H9 (cell line): ENCODE measurements at regions not wholly inside any gene's neighbourhood (a gene's known extent, or its start where the extent isn't known, plus 50 kb on each side); places are given as distances from the start of the nearest gene placed in this dataset.

ENCODE experiments used
- DNase-seq: peaks from one replicate; pipeline ENCODE4 v3.0.0-alpha.2; 2017
- H2AFZ ChIP-seq: one replicate; pipeline ENCODE4 v1.6.1; 2013; ENCODE audit warnings: mild to moderate bottlenecking, low read length, control low read depth, moderate library complexity
- H2AK5ac ChIP-seq: 2 replicates; pipeline ENCODE4 v1.6.1; 2013; ENCODE audit warnings: low read length, control low read depth, mixed read lengths; ENCODE audit not compliant: insufficient read length
- H2BK120ac ChIP-seq: one replicate; pipeline ENCODE4 v1.6.1; 2013; ENCODE audit warnings: low read depth, mild to moderate bottlenecking, low read length, control low read depth, inconsistent platforms; ENCODE audit not compliant: poor library complexity, severe bottlenecking
- H2BK12ac ChIP-seq: 2 replicates; pipeline ENCODE4 v1.6.1; 2013; ENCODE audit warnings: low read length, control low read depth, mixed read lengths, low read depth; ENCODE audit not compliant: insufficient read length
- H2BK15ac ChIP-seq: 2 replicates; pipeline ENCODE4 v1.6.1; 2013; ENCODE audit warnings: low read depth, low read length, control low read depth
- H2BK20ac ChIP-seq: one replicate; pipeline ENCODE4 v1.6.1; 2013; ENCODE audit warnings: low read depth, mild to moderate bottlenecking, low read length, control low read depth, inconsistent platforms; ENCODE audit not compliant: poor library complexity, severe bottlenecking
- H2BK5ac ChIP-seq: 2 replicates; pipeline ENCODE4 v1.6.1; 2013; ENCODE audit warnings: low read length, control low read depth, mixed read lengths; ENCODE audit not compliant: insufficient read length
- H3K14ac ChIP-seq: 2 replicates; pipeline ENCODE4 v1.6.1; 2013; ENCODE audit warnings: low read length, control low read depth; ENCODE audit not compliant: insufficient read depth
- H3K18ac ChIP-seq: 2 replicates; pipeline ENCODE4 v1.6.1; 2013; ENCODE audit warnings: low read depth, mild to moderate bottlenecking, mixed read lengths, low read length, control low read depth; ENCODE audit not compliant: insufficient read length
- H3K23ac ChIP-seq: 2 replicates; pipeline ENCODE4 v1.6.1; 2013; ENCODE audit warnings: low read length, control low read depth, mixed read lengths, low read depth; ENCODE audit not compliant: insufficient read length
- H3K23me2 ChIP-seq: 2 replicates; pipeline ENCODE4 v1.6.1; 2013; ENCODE audit warnings: low read depth, mild to moderate bottlenecking, mixed read lengths, low read length, control low read depth; ENCODE audit not compliant: insufficient read length, poor library complexity, severe bottlenecking
- H3K27ac ChIP-seq: 2 replicates; pipeline ENCODE4 v1.5.1; 2013; ENCODE audit warnings: low read length, control low read depth, mixed read lengths, low read depth; ENCODE audit not compliant: insufficient read length
- H3K27me3 ChIP-seq: 2 replicates; pipeline ENCODE4 v1.6.1; 2013; ENCODE audit warnings: low read length, control low read depth, inconsistent platforms; ENCODE audit not compliant: insufficient read depth
- H3K4ac ChIP-seq: 2 replicates; pipeline ENCODE4 v1.6.1; 2013; ENCODE audit warnings: low read depth, mild to moderate bottlenecking, control low read depth, inconsistent platforms, low read length, moderate library complexity
- H3K4me1 ChIP-seq: 2 replicates; pipeline ENCODE4 v1.6.1; 2013; ENCODE audit warnings: low read length, control low read depth, inconsistent platforms; ENCODE audit not compliant: insufficient read depth
- H3K4me2 ChIP-seq: 2 replicates; pipeline ENCODE4 v1.6.1; 2013; ENCODE audit warnings: low read length, control low read depth, mixed read lengths; ENCODE audit not compliant: insufficient read length, insufficient read depth
- H3K56ac ChIP-seq: 2 replicates; pipeline ENCODE4 v1.6.1; 2013; ENCODE audit warnings: low read depth, mild to moderate bottlenecking, mixed read lengths, low read length, control low read depth; ENCODE audit not compliant: insufficient read length
- H3K79me1 ChIP-seq: 2 replicates; pipeline ENCODE4 v1.6.1; 2013; ENCODE audit warnings: low read depth, mild to moderate bottlenecking, moderate library complexity, low read length, control low read depth, inconsistent platforms; ENCODE audit not compliant: insufficient read depth, poor library complexity, severe bottlenecking
- H3K79me2 ChIP-seq: 2 replicates; pipeline ENCODE4 v1.6.1; 2013; ENCODE audit warnings: low read length, control low read depth, inconsistent platforms; ENCODE audit not compliant: insufficient read depth
- H3K9ac ChIP-seq: 2 replicates; pipeline ENCODE4 v1.6.1; 2013; ENCODE audit warnings: low read length, control low read depth, mixed read lengths; ENCODE audit not compliant: insufficient read length; ENCODE audit errors: extremely low read depth
- H3K9me3 ChIP-seq: one replicate; pipeline ENCODE4 v1.6.1; 2013; ENCODE audit warnings: low read depth, low read length, inconsistent platforms; ENCODE audit not compliant: control insufficient read depth
- H3T11ph ChIP-seq: one replicate; pipeline ENCODE4 v1.6.1; 2013; ENCODE audit warnings: mild to moderate bottlenecking, low read length, control low read depth, inconsistent platforms
- H4K20me1 ChIP-seq: one replicate; pipeline ENCODE4 v1.6.1; 2013; ENCODE audit not compliant: control insufficient read depth, insufficient read length, insufficient read depth
- H4K5ac ChIP-seq: 2 replicates; pipeline ENCODE4 v1.6.1; 2013; ENCODE audit warnings: low read depth, mild to moderate bottlenecking, mixed read lengths, low read length, control low read depth; ENCODE audit not compliant: insufficient read length
- H4K8ac ChIP-seq: replicated peaks from 2 replicates; pipeline ENCODE4 v1.6.1; 2013; ENCODE audit warnings: low read length, control low read depth, mixed read lengths, low read depth; ENCODE audit not compliant: insufficient read length
- H4K91ac ChIP-seq: 2 replicates; pipeline ENCODE4 v1.6.1; 2013; ENCODE audit warnings: low read depth, mild to moderate bottlenecking, moderate library complexity, mixed read lengths, low read length, control low read depth; ENCODE audit not compliant: insufficient read length
- H3K27ac Mint-ChIP-seq, 3 experiments: 2 replicates in 2 of 3; 3 replicates in 1 of 3; pipeline ENCODE4 v1.8.0; 2020 to 2021; ENCODE audit warnings: mixed read lengths in 3 of 3, mild to moderate bottlenecking in 1 of 3, moderate library complexity in 1 of 3
- H3K27me3 Mint-ChIP-seq: 2 replicates; pipeline ENCODE4 v1.8.0; 2021; ENCODE audit warnings: low read depth, mild to moderate bottlenecking, moderate library complexity, mixed read lengths
- H3K36me3 Mint-ChIP-seq, 3 experiments: 2 replicates in 2 of 3; 3 replicates in 1 of 3; pipeline ENCODE4 v1.8.0; 2020 to 2021; ENCODE audit warnings: low read depth in 3 of 3, mixed read lengths in 3 of 3; ENCODE audit not compliant: insufficient read depth in 1 of 3
- H3K4me1 Mint-ChIP-seq, 2 experiments: 2 replicates each; pipeline ENCODE4 v1.8.0; 2020; ENCODE audit warnings: mixed read lengths in 2 of 2
- H3K4me3 Mint-ChIP-seq, 2 experiments: 2 replicates in 1 of 2; 3 replicates in 1 of 2; pipeline ENCODE4 v1.8.0; 2020 to 2021; ENCODE audit warnings: mild to moderate bottlenecking in 2 of 2, mixed read lengths in 2 of 2, moderate library complexity in 1 of 2
- H3K9me3 Mint-ChIP-seq, 2 experiments: 2 replicates in 1 of 2; 3 replicates in 1 of 2; pipeline ENCODE4 v1.8.0; 2020; ENCODE audit warnings: mild to moderate bottlenecking in 2 of 2, mixed read lengths in 2 of 2, moderate library complexity in 1 of 2
- WGBS: extraction: QIAGEN DNeasy Blood & Tissue Kit; methylation state at CpG from one replicate; pipeline ENCODE4 v1.1.7; 2013; ENCODE audit warnings: missing lambda C conversion rate, low lambda C conversion rate, mixed read lengths; ENCODE audit not compliant: insufficient read length; ENCODE audit errors: extremely low coverage; 5-methylcytosine and 5-hydroxymethylcytosine counted together
- TF ChIP-seq, protein P1 (sequence below): fragments of 200-600 bp; sonication (generic); conservative IDR thresholded peaks from 3 replicates; pipeline ENCODE4 v1.8.0; 2021; ENCODE audit warnings: antibody characterized with exemption, mild to moderate bottlenecking

DNA sequence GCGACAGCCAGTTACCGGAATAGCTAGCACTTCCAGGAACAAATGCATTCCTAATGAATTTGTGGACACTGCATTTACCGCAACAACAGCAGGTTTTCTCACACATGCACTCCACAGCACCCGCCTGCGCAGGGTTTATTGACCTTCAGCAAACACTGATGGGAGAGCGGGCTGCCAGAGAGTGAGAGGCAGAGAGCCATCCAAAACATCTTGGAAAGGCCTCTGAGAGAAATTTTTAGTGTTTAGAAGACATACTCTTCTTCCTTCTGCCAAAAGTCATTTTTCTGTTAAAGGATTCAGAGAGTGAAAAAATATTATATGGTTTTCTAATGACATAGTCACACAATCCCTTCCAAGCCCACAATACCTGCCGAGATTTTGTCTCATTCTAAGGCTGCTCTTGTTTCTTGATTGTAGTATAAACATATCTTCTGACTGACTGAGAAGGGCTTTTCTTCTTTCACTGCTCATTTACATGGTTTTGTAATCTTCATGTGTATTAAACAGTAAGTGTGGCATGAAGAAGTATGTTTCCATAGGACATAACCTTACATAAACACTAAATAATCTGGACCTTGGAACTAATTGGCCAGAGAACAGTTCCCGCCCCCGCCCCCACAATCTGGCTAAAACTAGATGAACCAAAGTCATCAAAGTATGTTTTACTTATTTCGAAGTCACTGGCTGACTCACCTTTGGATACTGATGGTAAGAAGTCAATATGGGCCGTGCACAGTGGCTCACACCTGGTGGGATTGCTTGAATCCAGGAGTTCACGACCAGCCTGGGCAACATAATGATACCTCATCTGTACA is 432.5 kb upstream of the MEF2C start:
- Mint-ChIP-seq H3K27ac (no peak overlapping the region), H3K4me3 (no peak overlapping the region), H3K36me3 (no peaks in the 10 kb centered on the region), H3K9me3 (no peaks in the 10 kb centered on the region), H3K27me3 (no peaks in the 10 kb centered on the region), H3K4me1 (no peaks in the 10 kb centered on the region)
- Histone ChIP-seq H3K79me2 (no peaks in the 10 kb centered on the region), H2BK5ac (no peak overlapping the region), H3K4ac (no peak overlapping the region), H3K14ac (no peak overlapping the region), H2BK15ac (no peak overlapping the region), H2BK120ac (no peak overlapping the region), H3K9ac (no peak overlapping the region), H3K56ac (no peak overlapping the region), H4K91ac (no peak overlapping the region), H2BK20ac (no peak overlapping the region), H4K20me1 (no peaks in the 10 kb centered on the region), H3T11ph (no peak overlapping the region), H3K4me2 (no peak overlapping the region), H3K27ac (no peak overlapping the region), H2BK12ac (no peak overlapping the region), H3K79me1 (no peaks in the 10 kb centered on the region), H3K18ac (no peak overlapping the region), H4K8ac (no peak overlapping the region), H3K27me3 (no peaks in the 10 kb centered on the region), H3K23ac (no peak overlapping the region), H2AK5ac (no peak overlapping the region), H3K9me3 (no peaks in the 10 kb centered on the region), H3K23me2 (no peaks in the 10 kb centered on the region), H3K4me1 (no peaks in the 10 kb centered on the region), H4K5ac (no peak overlapping the region), H2AFZ (no peak overlapping the region)
- TF ChIP-seq, protein P1, sequence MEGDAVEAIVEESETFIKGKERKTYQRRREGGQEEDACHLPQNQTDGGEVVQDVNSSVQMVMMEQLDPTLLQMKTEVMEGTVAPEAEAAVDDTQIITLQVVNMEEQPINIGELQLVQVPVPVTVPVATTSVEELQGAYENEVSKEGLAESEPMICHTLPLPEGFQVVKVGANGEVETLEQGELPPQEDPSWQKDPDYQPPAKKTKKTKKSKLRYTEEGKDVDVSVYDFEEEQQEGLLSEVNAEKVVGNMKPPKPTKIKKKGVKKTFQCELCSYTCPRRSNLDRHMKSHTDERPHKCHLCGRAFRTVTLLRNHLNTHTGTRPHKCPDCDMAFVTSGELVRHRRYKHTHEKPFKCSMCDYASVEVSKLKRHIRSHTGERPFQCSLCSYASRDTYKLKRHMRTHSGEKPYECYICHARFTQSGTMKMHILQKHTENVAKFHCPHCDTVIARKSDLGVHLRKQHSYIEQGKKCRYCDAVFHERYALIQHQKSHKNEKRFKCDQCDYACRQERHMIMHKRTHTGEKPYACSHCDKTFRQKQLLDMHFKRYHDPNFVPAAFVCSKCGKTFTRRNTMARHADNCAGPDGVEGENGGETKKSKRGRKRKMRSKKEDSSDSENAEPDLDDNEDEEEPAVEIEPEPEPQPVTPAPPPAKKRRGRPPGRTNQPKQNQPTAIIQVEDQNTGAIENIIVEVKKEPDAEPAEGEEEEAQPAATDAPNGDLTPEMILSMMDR, result no peak
- DNase-seq, result no peak
- no CpG with 5 or more reads among the region's 12 CpGs for WGBS
